ENCODE measurements at regions not wholly inside any gene's neighbourhood (a gene's known extent, or its start where the extent isn't known, plus 50 kb on each side); places are given as distances from the start of the nearest gene placed in this dataset.

DNA sequence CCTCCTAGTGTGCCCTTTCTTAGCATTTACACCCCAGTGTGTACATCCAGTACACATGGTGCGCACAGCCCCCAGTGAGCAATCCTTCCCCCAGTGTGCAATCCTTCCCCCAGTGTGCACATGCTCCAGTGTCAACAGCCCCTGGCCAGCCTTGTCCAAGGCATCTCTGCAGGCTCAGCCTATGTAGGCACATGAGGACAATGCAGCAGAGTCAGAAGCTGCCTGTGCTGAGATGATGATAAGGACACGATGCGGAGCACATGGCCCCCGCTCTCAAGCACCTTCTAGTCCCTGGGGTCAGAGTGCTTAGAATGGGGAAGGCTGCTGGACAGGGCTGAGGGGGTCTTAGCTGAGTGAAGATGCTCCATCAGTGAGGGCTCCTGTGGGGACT, 69.8 kb downstream of the GADD45G start:
- no peak overlapping the region for H3K9ac ChIP-seq (ENCODE audit: low read length)
- no peaks in the 10 kb centered on the region for H3K27me3 ChIP-seq (replicated peaks; ENCODE audit: insufficient read depth, low read length)
- H3K9me3 ChIP-seq (replicated peaks; ENCODE audit: insufficient read depth, low read length): no peaks in the 10 kb centered on the region
- no peak overlapping the region for H2AFZ ChIP-seq (ENCODE audit: low read length)
- no peaks in the 10 kb centered on the region for H3K79me2 ChIP-seq (ENCODE audit: low read length)
- no peak for DNase-seq
- H3K4me2 ChIP-seq (ENCODE audit: low read depth, low read length): no peak overlapping the region
- no peaks in the 10 kb centered on the region for H3K36me3 ChIP-seq (replicated peaks; ENCODE audit: insufficient read depth, low read length)
- H3K4me1 ChIP-seq (ENCODE audit: low read length): no peaks in the 10 kb centered on the region
- TF ChIP-seq, protein P1, sequence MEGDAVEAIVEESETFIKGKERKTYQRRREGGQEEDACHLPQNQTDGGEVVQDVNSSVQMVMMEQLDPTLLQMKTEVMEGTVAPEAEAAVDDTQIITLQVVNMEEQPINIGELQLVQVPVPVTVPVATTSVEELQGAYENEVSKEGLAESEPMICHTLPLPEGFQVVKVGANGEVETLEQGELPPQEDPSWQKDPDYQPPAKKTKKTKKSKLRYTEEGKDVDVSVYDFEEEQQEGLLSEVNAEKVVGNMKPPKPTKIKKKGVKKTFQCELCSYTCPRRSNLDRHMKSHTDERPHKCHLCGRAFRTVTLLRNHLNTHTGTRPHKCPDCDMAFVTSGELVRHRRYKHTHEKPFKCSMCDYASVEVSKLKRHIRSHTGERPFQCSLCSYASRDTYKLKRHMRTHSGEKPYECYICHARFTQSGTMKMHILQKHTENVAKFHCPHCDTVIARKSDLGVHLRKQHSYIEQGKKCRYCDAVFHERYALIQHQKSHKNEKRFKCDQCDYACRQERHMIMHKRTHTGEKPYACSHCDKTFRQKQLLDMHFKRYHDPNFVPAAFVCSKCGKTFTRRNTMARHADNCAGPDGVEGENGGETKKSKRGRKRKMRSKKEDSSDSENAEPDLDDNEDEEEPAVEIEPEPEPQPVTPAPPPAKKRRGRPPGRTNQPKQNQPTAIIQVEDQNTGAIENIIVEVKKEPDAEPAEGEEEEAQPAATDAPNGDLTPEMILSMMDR (IDR thresholded peaks at IDR 0.05; ENCODE audit: low read length): no peak
- no peak for TF ChIP-seq EZH2 (optimal IDR thresholded peaks at IDR 0.05; ENCODE audit: low read depth, low read length)
- TF ChIP-seq EZH2phosphoT487 (IDR thresholded peaks at IDR 0.05; ENCODE audit: low read length): no peak
- H3K9me2 ChIP-seq (replicated peaks; ENCODE audit: insufficient read depth, low read length): no peaks in the 10 kb centered on the region
- no peaks in the 10 kb centered on the region for H3F3A ChIP-seq (ENCODE audit: insufficient read depth, low read length)
- H3K4me3 ChIP-seq (ENCODE audit: low read length): no peak overlapping the region
- H4K20me1 ChIP-seq (ENCODE audit: insufficient read depth, low read length): no peaks in the 10 kb centered on the region
- H3K27ac ChIP-seq (ENCODE audit: low read length): no peak overlapping the region

DNA sequence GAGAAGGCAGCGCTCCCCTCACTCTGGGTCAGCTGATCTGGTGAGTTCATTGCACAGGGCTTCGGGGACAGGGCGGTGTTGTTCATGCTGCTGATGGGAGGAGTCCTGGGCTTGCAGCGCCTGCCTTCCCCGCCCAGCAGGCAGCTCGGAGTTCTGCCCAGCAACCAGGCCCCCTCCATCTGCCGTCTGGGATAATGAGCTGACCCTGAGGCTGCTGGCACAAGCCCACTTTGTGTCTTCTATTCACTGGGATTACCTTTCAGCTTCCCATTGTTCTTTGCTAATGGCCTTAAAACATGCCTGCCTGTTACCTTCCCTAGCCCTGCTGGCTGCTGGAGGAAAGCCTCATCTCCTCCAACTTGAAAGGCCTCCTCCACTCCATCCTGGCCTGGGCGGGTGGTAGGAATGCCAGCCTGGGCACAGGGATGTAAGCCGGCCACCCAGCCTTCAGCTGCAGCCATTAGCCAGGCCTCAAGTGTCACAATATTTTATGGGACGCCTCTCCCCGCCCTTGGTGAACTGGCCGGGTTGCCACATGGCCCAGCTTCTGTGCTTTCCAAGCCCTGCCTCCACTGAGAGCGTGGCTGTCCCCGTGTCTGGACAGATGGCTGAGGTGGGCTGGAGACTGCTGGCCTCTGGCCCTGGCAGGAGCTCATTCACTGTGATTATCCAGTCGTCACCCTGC, 70.4 kb downstream of the GADD45G start:
- no peaks in the 10 kb centered on the region for H4K20me1 ChIP-seq (ENCODE audit: insufficient read depth, low read length)
- H3F3A ChIP-seq (ENCODE audit: insufficient read depth, low read length): no peaks in the 10 kb centered on the region
- H3K4me3 ChIP-seq (ENCODE audit: low read length): no peak overlapping the region
- no peaks in the 10 kb centered on the region for H3K36me3 ChIP-seq (replicated peaks; ENCODE audit: insufficient read depth, low read length)
- H3K27me3 ChIP-seq (replicated peaks; ENCODE audit: insufficient read depth, low read length): no peaks in the 10 kb centered on the region
- H3K4me1 ChIP-seq (ENCODE audit: low read length): 0 out of 2 replicates have a peak, but pooled peaks cover under 1% of the 10 kb centered on the region
- no peak overlapping the region for H2AFZ ChIP-seq (ENCODE audit: low read length)
- no peak for DNase-seq
- TF ChIP-seq EZH2 (optimal IDR thresholded peaks at IDR 0.05; ENCODE audit: low read depth, low read length) (no peak), EZH2phosphoT487 (IDR thresholded peaks at IDR 0.05; ENCODE audit: low read length) (no peak)
- TF ChIP-seq, protein P1 (IDR thresholded peaks at IDR 0.05; ENCODE audit: low read length): no peak
- no peaks in the 10 kb centered on the region for H3K9me3 ChIP-seq (replicated peaks; ENCODE audit: insufficient read depth, low read length)
- H3K27ac ChIP-seq (ENCODE audit: low read length): no peak overlapping the region
- H3K4me2 ChIP-seq (ENCODE audit: low read depth, low read length): no peak overlapping the region
- no peaks in the 10 kb centered on the region for H3K9me2 ChIP-seq (replicated peaks; ENCODE audit: insufficient read depth, low read length)
- no peak overlapping the region for H3K9ac ChIP-seq (ENCODE audit: low read length)
- H3K79me2 ChIP-seq (ENCODE audit: low read length): no peaks in the 10 kb centered on the region

DNA sequence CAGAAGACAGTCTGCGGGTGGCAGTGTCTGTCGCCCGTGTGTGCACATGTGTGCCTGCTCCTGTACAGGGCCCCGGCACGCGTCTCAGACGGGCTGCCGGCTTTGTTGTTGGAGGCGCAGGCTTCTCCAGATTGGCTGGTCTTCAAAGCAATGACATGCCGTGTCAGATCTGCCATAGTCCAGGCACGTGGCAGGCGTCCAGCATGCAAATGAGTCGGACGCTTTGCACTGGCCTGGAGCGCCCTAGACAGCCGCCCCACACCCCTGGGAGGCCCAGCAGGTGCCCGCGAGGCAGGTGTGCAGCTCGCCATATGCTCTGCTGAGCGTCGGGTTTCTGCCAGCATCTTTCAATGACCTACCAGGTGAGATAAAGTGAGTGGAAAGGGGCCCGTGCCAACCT, 71.5 kb downstream of the GADD45G start:
- H3K9me3 ChIP-seq (replicated peaks; ENCODE audit: insufficient read depth, low read length): no peaks in the 10 kb centered on the region
- TF ChIP-seq EZH2 (optimal IDR thresholded peaks at IDR 0.05; ENCODE audit: low read depth, low read length): no peak
- TF ChIP-seq EZH2phosphoT487 (IDR thresholded peaks at IDR 0.05; ENCODE audit: low read length): no peak
- TF ChIP-seq, protein P1 (IDR thresholded peaks at IDR 0.05; ENCODE audit: low read length): no peak
- H3K4me1 ChIP-seq (ENCODE audit: low read length): peaks cover 7% of the 10 kb centered on the region; the same call in 1 of the 2 replicates

More for the DNA sequence above, 71.5 kb downstream of the GADD45G start:
- Histone ChIP-seq H2AFZ (ENCODE audit: low read length) (no peak overlapping the region), H4K20me1 (ENCODE audit: insufficient read depth, low read length) (no peaks in the 10 kb centered on the region), H3F3A (ENCODE audit: insufficient read depth, low read length) (no peaks in the 10 kb centered on the region), H3K4me3 (ENCODE audit: low read length) (no peak overlapping the region), H3K9ac (ENCODE audit: low read length) (no peak overlapping the region), H3K27me3 (replicated peaks; ENCODE audit: insufficient read depth, low read length) (no peaks in the 10 kb centered on the region), H3K79me2 (ENCODE audit: low read length) (no peaks in the 10 kb centered on the region), H3K4me2 (ENCODE audit: low read depth, low read length) (no peak overlapping the region), H3K9me2 (replicated peaks; ENCODE audit: insufficient read depth, low read length) (no peaks in the 10 kb centered on the region), H3K36me3 (replicated peaks; ENCODE audit: insufficient read depth, low read length) (no peaks in the 10 kb centered on the region), H3K27ac (ENCODE audit: low read length) (no peak overlapping the region)
- no peak for DNase-seq
